H9 (cell line): ENCODE measurements at regions not wholly inside any gene's neighbourhood (a gene's known extent, or its start where the extent isn't known, plus 50 kb on each side); places are given as distances from the start of the nearest gene placed in this dataset.

Experiments used
- DNase-seq: peaks from one replicate; pipeline ENCODE4 v3.0.0-alpha.2; 2017
- H2AFZ ChIP-seq: one replicate; pipeline ENCODE4 v1.6.1; 2013; ENCODE audit warnings: mild to moderate bottlenecking, low read length, control low read depth, moderate library complexity
- H2AK5ac ChIP-seq: 2 replicates; pipeline ENCODE4 v1.6.1; 2013; ENCODE audit warnings: low read length, control low read depth, mixed read lengths; ENCODE audit not compliant: insufficient read length
- H2BK120ac ChIP-seq: one replicate; pipeline ENCODE4 v1.6.1; 2013; ENCODE audit warnings: low read depth, mild to moderate bottlenecking, low read length, control low read depth, inconsistent platforms; ENCODE audit not compliant: poor library complexity, severe bottlenecking
- H2BK12ac ChIP-seq: 2 replicates; pipeline ENCODE4 v1.6.1; 2013; ENCODE audit warnings: low read length, control low read depth, mixed read lengths, low read depth; ENCODE audit not compliant: insufficient read length
- H2BK15ac ChIP-seq: 2 replicates; pipeline ENCODE4 v1.6.1; 2013; ENCODE audit warnings: low read depth, low read length, control low read depth
- H2BK20ac ChIP-seq: one replicate; pipeline ENCODE4 v1.6.1; 2013; ENCODE audit warnings: low read depth, mild to moderate bottlenecking, low read length, control low read depth, inconsistent platforms; ENCODE audit not compliant: poor library complexity, severe bottlenecking
- H2BK5ac ChIP-seq: 2 replicates; pipeline ENCODE4 v1.6.1; 2013; ENCODE audit warnings: low read length, control low read depth, mixed read lengths; ENCODE audit not compliant: insufficient read length
- H3K14ac ChIP-seq: 2 replicates; pipeline ENCODE4 v1.6.1; 2013; ENCODE audit warnings: low read length, control low read depth; ENCODE audit not compliant: insufficient read depth
- H3K18ac ChIP-seq: 2 replicates; pipeline ENCODE4 v1.6.1; 2013; ENCODE audit warnings: low read depth, mild to moderate bottlenecking, mixed read lengths, low read length, control low read depth; ENCODE audit not compliant: insufficient read length
- H3K23ac ChIP-seq: 2 replicates; pipeline ENCODE4 v1.6.1; 2013; ENCODE audit warnings: low read length, control low read depth, mixed read lengths, low read depth; ENCODE audit not compliant: insufficient read length
- H3K23me2 ChIP-seq: 2 replicates; pipeline ENCODE4 v1.6.1; 2013; ENCODE audit warnings: low read depth, mild to moderate bottlenecking, mixed read lengths, low read length, control low read depth; ENCODE audit not compliant: insufficient read length, poor library complexity, severe bottlenecking
- H3K27ac ChIP-seq: 2 replicates; pipeline ENCODE4 v1.5.1; 2013; ENCODE audit warnings: low read length, control low read depth, mixed read lengths, low read depth; ENCODE audit not compliant: insufficient read length
- H3K27me3 ChIP-seq: 2 replicates; pipeline ENCODE4 v1.6.1; 2013; ENCODE audit warnings: low read length, control low read depth, inconsistent platforms; ENCODE audit not compliant: insufficient read depth
- H3K4ac ChIP-seq: 2 replicates; pipeline ENCODE4 v1.6.1; 2013; ENCODE audit warnings: low read depth, mild to moderate bottlenecking, control low read depth, inconsistent platforms, low read length, moderate library complexity
- H3K4me1 ChIP-seq: 2 replicates; pipeline ENCODE4 v1.6.1; 2013; ENCODE audit warnings: low read length, control low read depth, inconsistent platforms; ENCODE audit not compliant: insufficient read depth
- H3K4me2 ChIP-seq: 2 replicates; pipeline ENCODE4 v1.6.1; 2013; ENCODE audit warnings: low read length, control low read depth, mixed read lengths; ENCODE audit not compliant: insufficient read length, insufficient read depth
- H3K56ac ChIP-seq: 2 replicates; pipeline ENCODE4 v1.6.1; 2013; ENCODE audit warnings: low read depth, mild to moderate bottlenecking, mixed read lengths, low read length, control low read depth; ENCODE audit not compliant: insufficient read length
- H3K79me1 ChIP-seq: 2 replicates; pipeline ENCODE4 v1.6.1; 2013; ENCODE audit warnings: low read depth, mild to moderate bottlenecking, moderate library complexity, low read length, control low read depth, inconsistent platforms; ENCODE audit not compliant: insufficient read depth, poor library complexity, severe bottlenecking
- H3K79me2 ChIP-seq: 2 replicates; pipeline ENCODE4 v1.6.1; 2013; ENCODE audit warnings: low read length, control low read depth, inconsistent platforms; ENCODE audit not compliant: insufficient read depth
- H3K9ac ChIP-seq: 2 replicates; pipeline ENCODE4 v1.6.1; 2013; ENCODE audit warnings: low read length, control low read depth, mixed read lengths; ENCODE audit not compliant: insufficient read length; ENCODE audit errors: extremely low read depth
- H3K9me3 ChIP-seq: one replicate; pipeline ENCODE4 v1.6.1; 2013; ENCODE audit warnings: low read depth, low read length, inconsistent platforms; ENCODE audit not compliant: control insufficient read depth
- H3T11ph ChIP-seq: one replicate; pipeline ENCODE4 v1.6.1; 2013; ENCODE audit warnings: mild to moderate bottlenecking, low read length, control low read depth, inconsistent platforms
- H4K20me1 ChIP-seq: one replicate; pipeline ENCODE4 v1.6.1; 2013; ENCODE audit not compliant: control insufficient read depth, insufficient read length, insufficient read depth
- H4K5ac ChIP-seq: 2 replicates; pipeline ENCODE4 v1.6.1; 2013; ENCODE audit warnings: low read depth, mild to moderate bottlenecking, mixed read lengths, low read length, control low read depth; ENCODE audit not compliant: insufficient read length
- H4K8ac ChIP-seq: replicated peaks from 2 replicates; pipeline ENCODE4 v1.6.1; 2013; ENCODE audit warnings: low read length, control low read depth, mixed read lengths, low read depth; ENCODE audit not compliant: insufficient read length
- H4K91ac ChIP-seq: 2 replicates; pipeline ENCODE4 v1.6.1; 2013; ENCODE audit warnings: low read depth, mild to moderate bottlenecking, moderate library complexity, mixed read lengths, low read length, control low read depth; ENCODE audit not compliant: insufficient read length
- H3K27ac Mint-ChIP-seq, 3 experiments: 2 replicates in 2 of 3; 3 replicates in 1 of 3; pipeline ENCODE4 v1.8.0; 2020 to 2021; ENCODE audit warnings: mixed read lengths in 3 of 3, mild to moderate bottlenecking in 1 of 3, moderate library complexity in 1 of 3
- H3K27me3 Mint-ChIP-seq: 2 replicates; pipeline ENCODE4 v1.8.0; 2021; ENCODE audit warnings: low read depth, mild to moderate bottlenecking, moderate library complexity, mixed read lengths
- H3K36me3 Mint-ChIP-seq, 3 experiments: 2 replicates in 2 of 3; 3 replicates in 1 of 3; pipeline ENCODE4 v1.8.0; 2020 to 2021; ENCODE audit warnings: low read depth in 3 of 3, mixed read lengths in 3 of 3; ENCODE audit not compliant: insufficient read depth in 1 of 3
- H3K4me1 Mint-ChIP-seq, 2 experiments: 2 replicates each; pipeline ENCODE4 v1.8.0; 2020; ENCODE audit warnings: mixed read lengths in 2 of 2
- H3K4me3 Mint-ChIP-seq, 2 experiments: 2 replicates in 1 of 2; 3 replicates in 1 of 2; pipeline ENCODE4 v1.8.0; 2020 to 2021; ENCODE audit warnings: mild to moderate bottlenecking in 2 of 2, mixed read lengths in 2 of 2, moderate library complexity in 1 of 2
- H3K9me3 Mint-ChIP-seq, 2 experiments: 2 replicates in 1 of 2; 3 replicates in 1 of 2; pipeline ENCODE4 v1.8.0; 2020; ENCODE audit warnings: mild to moderate bottlenecking in 2 of 2, mixed read lengths in 2 of 2, moderate library complexity in 1 of 2
- WGBS: extraction: QIAGEN DNeasy Blood & Tissue Kit; methylation state at CpG from one replicate; pipeline ENCODE4 v1.1.7; 2013; ENCODE audit warnings: missing lambda C conversion rate, low lambda C conversion rate, mixed read lengths; ENCODE audit not compliant: insufficient read length; ENCODE audit errors: extremely low coverage; 5-methylcytosine and 5-hydroxymethylcytosine counted together
- TF ChIP-seq, protein P1 (sequence below): fragments of 200-600 bp; sonication (generic); conservative IDR thresholded peaks from 3 replicates; pipeline ENCODE4 v1.8.0; 2021; ENCODE audit warnings: antibody characterized with exemption, mild to moderate bottlenecking

DNA sequence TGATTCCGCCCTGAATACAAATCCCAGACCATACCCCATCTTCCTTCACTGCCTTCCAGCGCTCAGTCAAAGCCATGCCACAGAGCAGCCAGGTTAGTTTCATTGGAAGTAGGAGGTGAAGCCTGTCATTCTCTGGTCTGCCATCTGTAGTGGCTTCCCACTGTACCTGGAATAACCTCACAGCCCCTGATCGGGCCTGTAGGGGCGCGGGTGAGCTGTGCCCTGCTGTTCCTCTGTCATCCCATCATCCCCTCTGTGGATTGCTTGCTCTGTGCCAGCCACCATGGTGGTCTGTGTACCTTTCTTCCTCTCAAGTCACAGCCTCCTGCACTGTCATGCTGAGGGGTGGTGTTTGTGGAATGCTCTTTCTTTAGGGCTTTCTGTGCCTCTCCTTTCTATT, 155.1 kb downstream of the ZNF22 start:
- peaks cover 5 to 6% of the 10 kb centered on the region in 2 experiments; a peak in 3 of 4 replicates for H3K4me1 Mint-ChIP-seq
- Histone ChIP-seq H2BK12ac (no peak overlapping the region), H2BK15ac (no peak overlapping the region), H3T11ph (no peak overlapping the region), H2BK5ac (no peak overlapping the region), H3K4me1 (no peaks in the 10 kb centered on the region), H3K27ac (no peak overlapping the region), H3K56ac (no peak overlapping the region), H3K27me3 (no peaks in the 10 kb centered on the region), H4K20me1 (no peaks in the 10 kb centered on the region), H3K23ac (no peak overlapping the region), H2AK5ac (no peak overlapping the region), H2BK20ac (no peak overlapping the region), H3K79me1 (no peaks in the 10 kb centered on the region), H3K18ac (no peak overlapping the region), H3K9me3 (no peaks in the 10 kb centered on the region), H3K23me2 (no peaks in the 10 kb centered on the region), H3K9ac (no peak overlapping the region), H3K4ac (no peak overlapping the region), H4K91ac (no peak overlapping the region), H4K5ac (no peak overlapping the region), H3K4me2 (no peak overlapping the region), H4K8ac (no peak overlapping the region), H3K14ac (no peak overlapping the region), H2AFZ (no peak overlapping the region), H2BK120ac (no peak overlapping the region), H3K79me2 (no peaks in the 10 kb centered on the region)
- TF ChIP-seq, protein P1, sequence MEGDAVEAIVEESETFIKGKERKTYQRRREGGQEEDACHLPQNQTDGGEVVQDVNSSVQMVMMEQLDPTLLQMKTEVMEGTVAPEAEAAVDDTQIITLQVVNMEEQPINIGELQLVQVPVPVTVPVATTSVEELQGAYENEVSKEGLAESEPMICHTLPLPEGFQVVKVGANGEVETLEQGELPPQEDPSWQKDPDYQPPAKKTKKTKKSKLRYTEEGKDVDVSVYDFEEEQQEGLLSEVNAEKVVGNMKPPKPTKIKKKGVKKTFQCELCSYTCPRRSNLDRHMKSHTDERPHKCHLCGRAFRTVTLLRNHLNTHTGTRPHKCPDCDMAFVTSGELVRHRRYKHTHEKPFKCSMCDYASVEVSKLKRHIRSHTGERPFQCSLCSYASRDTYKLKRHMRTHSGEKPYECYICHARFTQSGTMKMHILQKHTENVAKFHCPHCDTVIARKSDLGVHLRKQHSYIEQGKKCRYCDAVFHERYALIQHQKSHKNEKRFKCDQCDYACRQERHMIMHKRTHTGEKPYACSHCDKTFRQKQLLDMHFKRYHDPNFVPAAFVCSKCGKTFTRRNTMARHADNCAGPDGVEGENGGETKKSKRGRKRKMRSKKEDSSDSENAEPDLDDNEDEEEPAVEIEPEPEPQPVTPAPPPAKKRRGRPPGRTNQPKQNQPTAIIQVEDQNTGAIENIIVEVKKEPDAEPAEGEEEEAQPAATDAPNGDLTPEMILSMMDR: peak; percentile 41; the same call in 2 of the 3 replicates
- no peaks in the 10 kb centered on the region for H3K36me3 Mint-ChIP-seq
- no peaks in the 10 kb centered on the region for H3K27me3 Mint-ChIP-seq
- H3K4me3 Mint-ChIP-seq: no peak overlapping the region
- DNase-seq: peak; percentile 44
- WGBS: no CpG with 5 or more reads among the region's 5 CpGs
- H3K27ac Mint-ChIP-seq: no peak overlapping the region
- H3K9me3 Mint-ChIP-seq: no peaks in the 10 kb centered on the region
